Stimulated activated naive CD8-positive, alpha-beta T cell treated with anti-CD3 and anti-CD28 coated beads, Interleukin-15, Interleukin-2, amounts not matched to agents 100 U/mL and 50 U/mL, for 24 hours (primary cell): ENCODE measurements at regions not wholly inside any gene's neighbourhood (a gene's known extent, or its start where the extent isn't known, plus 50 kb on each side); places are given as distances from the start of the nearest gene placed in this dataset.
"Not testable (repeated sequence)": the region's sequence is repeated elsewhere in the genome, so short reads cannot be mapped to it uniquely, and the experiment has no call there.

ENCODE experiments used
- ATAC-seq: fragments of 150-1000 bp; cut with Tn5 transposase; one replicate; pipeline ENCODE4 v1.10.0; 2021
- DNase-seq: peaks from one replicate; pipeline ENCODE4 v3.0.0; 2021

DNA sequence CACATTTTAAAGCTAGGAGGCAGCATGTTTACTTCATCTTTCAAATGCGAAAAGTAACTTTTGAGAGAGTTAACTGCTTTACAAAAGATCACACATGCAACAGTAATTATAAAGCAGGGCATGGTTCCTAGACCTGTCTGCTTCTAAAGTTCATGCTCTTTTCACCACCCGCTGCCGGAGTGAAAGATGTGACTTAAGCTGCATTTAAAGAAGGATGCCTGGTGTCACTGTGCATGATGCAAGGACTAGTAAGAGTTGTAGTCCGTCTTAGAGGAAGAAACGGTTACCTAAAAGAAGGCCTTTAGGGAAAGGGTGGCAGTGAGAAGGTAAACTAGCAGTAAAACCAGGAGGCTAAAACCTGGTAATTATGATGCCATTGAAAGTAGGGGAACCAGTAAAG, 1689.1 kb downstream of the KCNT2 start:
- DNase-seq (no peak), ATAC-seq (no peak)

DNA sequence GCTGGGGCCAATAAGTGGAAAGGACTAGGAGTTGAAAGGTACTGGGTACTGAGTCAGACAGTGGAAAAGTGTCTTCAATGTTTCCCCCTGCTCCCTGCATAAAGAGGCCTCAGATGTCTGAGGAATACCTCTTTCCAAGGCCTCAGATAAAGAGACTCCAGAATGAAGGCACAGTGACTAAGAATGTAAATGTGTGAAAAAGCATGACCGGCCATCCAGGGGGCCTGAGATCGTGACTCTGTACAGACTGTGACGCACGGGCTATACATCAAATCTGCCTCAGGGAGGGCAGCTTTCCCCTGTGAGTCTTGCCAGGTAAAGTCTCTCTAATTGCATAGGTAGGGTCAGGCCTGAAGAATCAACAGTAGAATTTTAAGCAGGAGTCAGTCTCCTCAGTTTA, 1690.5 kb downstream of the KCNT2 start:
- ATAC-seq: no peak
- DNase-seq: no peak

DNA sequence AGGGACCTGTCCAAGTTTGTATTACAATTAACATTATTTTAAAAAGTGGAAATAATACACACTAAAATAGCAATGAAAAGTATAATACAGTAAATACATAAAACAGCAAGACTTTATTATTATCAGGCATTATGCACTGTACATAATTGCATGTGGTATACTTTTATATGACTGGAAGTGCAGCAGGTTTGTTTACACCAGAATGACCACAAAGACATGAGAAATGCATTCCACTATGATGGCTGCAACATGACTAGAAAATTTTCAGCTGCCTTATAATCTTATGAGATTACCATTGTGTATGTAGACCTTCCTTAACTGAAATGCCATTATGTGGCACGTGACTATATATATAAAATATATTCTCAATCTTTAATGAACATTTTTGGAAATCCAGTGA, 1699.6 kb downstream of the KCNT2 start:
- DNase-seq (no peak), ATAC-seq (no peak)

DNA sequence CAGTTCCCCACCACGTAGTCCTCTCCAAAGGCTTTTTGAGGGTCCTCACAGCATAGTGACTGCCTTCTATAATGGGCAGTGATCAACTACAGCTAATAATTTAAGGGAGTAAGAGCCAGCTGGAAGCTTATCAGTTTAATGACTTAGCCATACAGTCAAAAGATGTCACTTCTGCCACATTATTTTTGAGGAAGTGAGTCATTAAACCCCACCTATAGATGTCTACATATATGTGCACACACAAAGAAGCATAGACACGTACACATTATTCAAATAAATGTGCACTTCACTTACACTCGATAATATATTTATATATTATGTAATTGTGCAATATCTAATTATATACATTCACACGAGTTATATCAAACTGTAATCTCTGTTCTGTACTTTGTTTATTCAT, 1704.7 kb downstream of the KCNT2 start:
- ATAC-seq: no peak
- no peak for DNase-seq

DNA sequence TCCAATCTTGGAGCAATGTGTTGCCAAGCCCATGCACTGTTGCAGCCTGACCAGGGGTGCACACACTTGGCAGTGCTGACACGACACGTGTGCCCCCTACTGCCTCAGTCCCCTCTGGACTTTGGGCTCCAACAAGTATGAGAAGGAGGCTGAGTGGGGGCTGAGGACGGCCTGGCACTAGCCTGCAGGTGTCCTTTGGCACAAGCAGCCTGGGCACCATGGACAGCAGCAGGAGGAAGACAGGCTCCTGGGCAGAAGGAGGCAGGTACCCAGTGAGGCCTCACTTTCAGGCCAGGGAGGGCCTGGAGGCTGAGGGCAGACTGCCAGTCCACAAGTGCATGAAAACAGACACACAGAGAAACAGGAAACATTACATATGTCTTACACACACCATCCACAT, 1702.9 kb upstream of the B3GALT2 start:
- ATAC-seq: no peak

DNA sequence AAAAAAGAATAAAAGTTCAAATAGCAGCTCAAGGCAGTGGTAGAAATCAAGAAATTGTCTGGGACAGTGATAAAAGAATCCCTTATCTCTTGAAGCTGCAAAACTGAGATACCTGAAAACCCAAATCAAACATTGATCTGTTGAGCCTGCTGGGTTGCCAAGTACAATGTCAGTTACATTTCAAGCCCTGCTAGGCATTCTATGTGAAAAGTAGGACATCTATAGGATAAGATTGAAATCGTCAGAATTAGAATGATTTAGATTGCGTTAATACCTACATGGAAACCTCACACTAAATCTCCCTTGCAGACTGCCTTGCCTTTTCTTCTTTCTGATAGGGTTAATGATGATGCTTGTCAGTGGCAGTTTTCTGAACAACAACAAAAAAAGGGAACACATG, 1684.4 kb upstream of the B3GALT2 start:
- ATAC-seq (no peak), DNase-seq (no peak)

More for the DNA sequence above, 1702.9 kb upstream of the B3GALT2 start:
- DNase-seq: no peak

DNA sequence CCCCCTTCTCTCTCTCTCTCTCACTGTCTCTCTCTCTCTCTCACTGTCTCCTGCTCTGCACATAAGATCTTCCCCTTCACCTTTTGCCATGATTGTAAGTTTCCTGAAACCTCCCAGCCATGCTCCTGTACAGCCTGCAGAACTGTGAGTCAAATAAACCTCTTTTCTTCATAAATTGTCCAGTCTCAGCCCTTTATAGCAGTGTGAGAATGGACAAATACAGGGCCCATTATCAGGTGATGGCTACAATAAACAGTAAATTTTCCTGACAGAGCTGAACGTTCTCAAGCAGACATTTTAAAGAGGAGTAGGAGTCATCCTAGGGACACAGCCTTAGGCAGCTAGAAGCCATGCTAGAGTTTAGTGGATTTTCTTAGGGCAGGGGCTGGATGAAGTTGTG, 1679.7 kb upstream of the B3GALT2 start:
- ATAC-seq: no peak

DNA sequence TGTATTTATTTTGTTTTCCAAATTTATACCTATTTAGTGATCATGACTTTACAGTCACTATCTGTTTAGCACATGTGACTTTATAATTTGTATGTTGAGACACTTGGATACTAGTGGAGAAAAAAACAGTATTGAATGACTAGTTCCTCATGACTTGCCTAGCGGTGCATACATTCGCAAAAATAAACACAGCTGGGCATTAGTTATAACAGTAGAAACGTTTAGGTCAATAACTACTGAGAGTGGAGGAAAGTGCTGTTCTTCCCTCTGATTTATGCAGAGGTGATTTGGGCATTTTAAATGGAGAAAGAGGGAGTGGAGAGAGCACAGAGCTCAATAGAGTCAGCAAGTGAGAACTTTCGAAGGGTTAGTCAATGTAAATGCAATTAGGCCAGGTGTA, 1679.0 kb upstream of the B3GALT2 start:
- ATAC-seq (no peak), DNase-seq (no peak)

More for the DNA sequence above, 1679.7 kb upstream of the B3GALT2 start:
- no peak for DNase-seq

DNA sequence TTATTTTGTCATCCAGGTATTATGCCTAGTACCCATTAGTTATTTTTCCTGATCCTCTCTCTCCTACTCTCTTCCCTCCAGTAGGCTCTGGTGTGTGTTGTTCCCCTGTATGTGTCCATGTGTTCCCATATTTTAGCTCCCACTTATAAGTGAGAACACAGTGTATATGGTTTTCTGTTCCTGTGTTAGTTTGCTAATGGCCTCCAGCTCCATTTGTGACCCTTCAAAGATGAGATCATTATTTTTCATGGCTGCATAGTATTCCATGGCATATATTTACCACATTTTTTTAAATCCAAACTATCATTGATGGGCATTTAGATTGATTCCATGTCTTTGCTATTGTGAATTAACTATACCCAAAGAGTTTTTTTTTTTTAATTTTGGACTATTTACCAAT, 1675.7 kb upstream of the B3GALT2 start:
- DNase-seq (no peak), ATAC-seq (no peak)

DNA sequence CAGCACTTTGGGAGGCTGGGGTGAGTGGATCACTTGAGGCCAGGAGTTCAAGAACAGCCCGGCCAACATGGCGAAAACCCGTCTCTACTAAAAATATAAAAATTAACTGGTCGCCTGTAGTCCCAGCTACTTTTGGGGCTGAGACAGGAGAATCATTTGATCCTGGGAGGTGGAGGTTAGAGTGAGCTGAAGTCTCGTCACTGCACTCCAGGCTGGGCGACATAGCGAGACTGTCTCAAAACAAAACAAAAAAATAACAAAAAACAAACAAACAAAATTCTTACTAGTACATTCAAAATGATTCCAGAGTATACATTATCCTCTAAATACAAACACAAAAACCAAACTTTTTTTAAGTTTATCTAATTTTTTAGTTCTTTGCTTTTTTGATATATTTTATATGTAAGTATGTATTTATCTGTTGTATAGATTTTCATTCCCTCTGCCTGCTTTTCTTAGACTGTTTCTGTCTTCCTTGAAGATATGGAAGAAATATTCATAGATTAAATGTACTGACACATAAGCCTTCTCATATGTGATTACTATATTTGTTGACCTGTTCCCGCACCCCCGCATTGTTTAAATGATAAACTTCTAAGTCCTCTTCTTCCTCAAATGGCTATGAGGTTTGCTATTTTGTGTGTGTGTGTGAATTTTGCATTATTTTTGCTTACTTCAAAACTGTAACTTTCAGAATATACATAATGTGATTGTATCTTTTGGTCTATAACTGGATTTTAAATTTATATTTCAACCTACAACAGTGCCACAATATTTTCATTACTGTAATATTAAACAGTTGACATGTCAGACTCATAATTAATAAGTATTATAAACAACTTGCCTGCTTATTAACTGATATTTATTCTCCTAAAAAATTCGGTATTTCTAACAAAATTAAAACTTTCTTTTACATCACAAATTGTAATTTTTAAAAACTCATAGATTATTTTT, 1674.1 kb upstream of the B3GALT2 start:
- ATAC-seq (no peak), DNase-seq (no peak)

DNA sequence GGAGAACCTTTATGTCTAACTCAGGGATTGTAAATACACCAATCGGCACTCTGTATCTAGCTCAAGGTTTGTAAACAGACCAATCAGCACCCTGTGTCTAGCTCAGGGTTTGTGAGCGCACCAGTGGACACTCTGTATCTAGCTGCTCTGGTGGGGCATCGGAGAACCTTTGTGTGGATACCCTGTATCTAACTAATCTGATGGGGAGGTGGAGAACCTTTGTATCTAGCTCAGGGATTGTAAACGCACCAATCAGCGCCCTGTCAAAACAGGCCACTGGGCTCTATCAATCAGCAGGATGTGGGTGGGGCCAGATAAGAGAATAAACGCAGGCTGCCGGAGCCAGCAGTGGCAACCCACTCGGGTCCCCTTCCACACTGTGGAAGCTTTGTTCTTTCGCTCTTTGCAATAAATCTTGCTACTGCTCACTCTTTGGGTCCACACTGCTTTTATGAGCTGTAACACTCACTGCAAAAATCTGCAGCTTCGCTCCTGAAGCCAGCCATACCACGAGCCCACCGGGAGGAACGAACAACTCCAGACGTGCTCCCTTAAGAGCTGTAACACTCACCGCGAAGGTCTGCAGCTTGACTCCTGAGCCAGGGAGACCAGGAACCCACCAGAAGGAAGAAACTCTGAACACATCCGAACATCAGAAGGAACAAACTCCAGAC, 1673.2 kb upstream of the B3GALT2 start:
- not testable (repeated sequence) for ATAC-seq, DNase-seq

DNA sequence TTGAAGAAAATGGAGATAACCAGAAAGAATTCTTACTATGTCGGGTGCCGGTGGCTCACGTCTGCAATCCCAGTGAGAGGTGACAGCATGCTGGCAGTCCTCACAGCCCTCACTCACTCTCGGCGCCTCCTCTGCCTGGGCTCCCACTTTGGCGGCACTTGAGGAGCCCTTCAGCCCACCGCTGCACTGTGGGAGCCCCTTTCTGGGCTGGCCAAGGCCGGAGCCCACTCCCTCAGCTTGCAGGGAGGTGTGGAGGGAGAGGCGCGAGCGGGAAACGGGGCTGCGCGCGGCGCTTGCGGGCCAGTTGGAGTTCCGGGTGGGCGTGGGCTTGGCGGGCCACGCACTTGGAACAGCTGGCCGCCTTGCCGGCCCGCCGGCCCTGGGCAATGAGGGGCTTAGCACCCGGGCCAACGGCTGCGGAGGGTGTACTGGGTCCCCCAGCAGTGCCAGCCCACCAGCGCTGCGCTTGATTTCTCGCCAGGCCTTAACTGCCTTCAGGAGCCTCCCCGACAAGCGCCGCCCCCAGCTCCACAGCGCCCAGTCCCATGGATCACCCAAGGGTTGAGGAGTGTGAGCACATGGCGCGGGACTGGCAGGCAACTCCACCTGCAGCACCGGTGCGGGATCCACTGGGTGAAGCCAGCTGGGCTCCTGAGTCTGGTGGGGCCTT, 1672.5 kb upstream of the B3GALT2 start:
- not testable (repeated sequence) for DNase-seq, ATAC-seq

DNA sequence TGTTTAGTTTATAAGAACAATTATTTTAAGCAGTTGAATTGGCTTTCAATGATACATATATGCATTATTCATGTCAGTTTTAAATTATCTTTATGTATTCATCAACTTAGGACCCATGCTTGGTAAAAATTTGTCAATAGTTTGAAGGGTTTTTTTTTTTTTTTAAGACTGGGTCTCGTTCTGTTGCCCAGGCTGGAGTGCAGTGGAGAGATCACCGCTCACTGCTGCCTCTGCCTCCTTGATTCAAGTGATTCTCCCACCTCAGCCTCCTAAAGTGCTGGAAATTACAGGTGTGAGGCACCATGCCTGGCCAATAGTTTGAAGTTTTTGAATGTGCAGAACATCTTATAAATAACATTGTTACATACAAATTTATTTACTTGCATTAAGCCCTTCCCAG, 1671.0 kb upstream of the B3GALT2 start:
- ATAC-seq: no peak
- no peak for DNase-seq

DNA sequence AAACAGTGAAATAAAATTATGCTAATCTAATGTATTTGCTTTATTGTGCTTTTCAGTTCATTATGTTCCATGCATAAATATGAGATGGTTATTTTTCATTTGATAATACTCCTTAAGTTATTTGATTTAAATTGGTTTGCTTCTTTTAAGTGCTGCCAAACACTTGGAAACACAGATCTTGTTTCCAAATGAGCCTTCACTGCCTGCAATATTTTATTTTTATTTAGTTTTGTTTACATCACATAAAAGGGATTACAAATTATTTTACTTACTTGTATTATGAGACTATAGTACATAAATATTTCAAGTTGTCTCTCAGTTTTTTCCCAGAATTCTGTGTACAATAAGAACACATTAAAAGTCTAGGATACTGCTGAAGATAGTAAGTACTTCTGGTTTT, 1662.4 kb upstream of the B3GALT2 start:
- no peak for DNase-seq
- no peak for ATAC-seq

DNA sequence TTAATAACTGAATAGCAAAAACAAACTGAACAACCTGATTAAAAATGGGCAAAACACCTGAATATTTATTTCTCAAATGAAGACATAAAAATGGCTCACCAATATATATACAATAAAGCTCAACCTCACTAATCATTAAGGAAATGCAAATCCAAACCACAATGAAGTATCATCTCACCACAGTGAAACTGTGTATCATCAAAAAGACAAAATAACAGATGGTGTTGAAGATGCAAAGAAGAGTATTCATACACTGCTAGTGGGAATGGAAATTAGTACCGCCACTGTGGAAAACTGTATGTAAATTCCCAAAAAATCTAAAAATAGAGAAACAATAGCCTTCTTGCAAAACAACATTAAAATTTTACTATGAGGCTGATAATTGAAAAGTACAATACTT, 1660.1 kb upstream of the B3GALT2 start:
- no peak for DNase-seq
- no peak for ATAC-seq

DNA sequence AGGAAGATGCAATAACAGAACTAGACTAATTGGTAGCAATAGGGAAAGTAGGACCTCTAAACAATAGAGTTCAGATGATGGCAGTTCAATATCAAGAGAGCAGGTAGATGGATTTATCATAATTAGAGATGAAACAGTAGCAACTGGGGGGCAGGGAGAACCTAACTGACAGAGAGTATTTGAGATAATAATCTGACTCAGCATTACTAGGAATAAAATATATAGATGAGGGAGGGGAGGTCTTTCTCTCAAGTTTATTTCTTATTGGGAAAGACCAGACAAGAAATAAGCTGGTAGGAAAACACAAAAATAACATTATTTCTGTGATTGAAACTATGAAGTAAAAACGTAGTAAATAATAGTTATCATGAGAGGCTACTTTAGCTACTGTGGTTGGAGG, 1656.7 kb upstream of the B3GALT2 start:
- DNase-seq (no peak), ATAC-seq (no peak)

DNA sequence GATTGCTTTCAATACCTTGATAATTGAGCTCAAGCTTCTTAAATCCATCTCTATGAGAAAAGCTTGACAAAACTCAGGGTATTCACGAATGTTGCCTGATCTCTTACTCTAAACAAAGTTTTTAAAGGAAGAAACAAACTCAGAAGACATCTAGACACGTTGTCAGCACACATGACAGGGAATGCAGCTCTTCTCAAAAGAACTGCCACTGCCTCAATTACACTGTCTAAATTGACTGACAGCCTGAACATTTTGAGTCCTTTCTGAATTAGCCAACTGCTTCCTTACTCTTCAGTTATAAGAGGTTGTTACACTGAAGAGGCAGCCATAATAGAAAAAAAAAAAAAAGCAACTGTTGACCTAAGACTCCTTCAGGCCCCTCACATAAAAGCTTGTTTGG, 1646.7 kb upstream of the B3GALT2 start:
- ATAC-seq (no peak), DNase-seq (no peak)

DNA sequence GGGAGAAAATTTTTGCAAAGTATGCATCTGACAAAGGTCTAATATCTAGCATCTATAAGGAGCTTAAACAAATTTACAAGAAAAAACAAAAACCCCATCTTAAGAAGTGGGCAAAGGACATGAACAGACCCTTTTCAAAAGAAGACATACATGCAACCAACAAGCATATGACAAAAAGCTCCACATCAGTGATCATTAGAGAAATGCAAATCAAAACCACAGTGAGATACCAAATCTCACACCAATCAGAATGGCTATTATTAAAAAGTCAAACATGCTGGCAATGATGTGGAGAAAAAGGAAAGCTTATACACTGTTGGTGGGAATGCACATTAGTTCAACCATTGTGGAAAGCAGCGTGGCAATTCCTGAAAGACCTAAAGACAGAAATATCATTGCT, 1645.2 kb upstream of the B3GALT2 start:
- not testable (repeated sequence) for ATAC-seq, DNase-seq

DNA sequence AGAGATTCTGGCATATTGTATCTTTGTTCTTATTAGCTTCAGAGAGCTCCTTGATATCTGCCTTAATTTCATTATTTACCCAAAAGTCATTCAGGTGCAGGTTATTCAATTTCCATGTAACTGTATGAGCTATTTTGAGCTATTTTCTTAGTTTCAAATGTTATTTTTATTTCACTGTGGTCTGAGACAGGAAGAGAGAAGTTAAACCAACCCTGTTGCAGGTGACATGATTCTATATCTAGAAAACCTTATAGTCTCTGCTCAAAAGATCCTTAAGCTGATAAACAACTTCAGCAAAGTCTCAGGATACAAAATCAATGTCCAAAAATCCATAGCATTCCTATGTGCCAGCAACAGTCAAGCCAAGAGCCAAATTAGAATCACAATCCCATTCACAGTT, 1644.0 kb upstream of the B3GALT2 start:
- ATAC-seq: no peak
- DNase-seq: no peak

DNA sequence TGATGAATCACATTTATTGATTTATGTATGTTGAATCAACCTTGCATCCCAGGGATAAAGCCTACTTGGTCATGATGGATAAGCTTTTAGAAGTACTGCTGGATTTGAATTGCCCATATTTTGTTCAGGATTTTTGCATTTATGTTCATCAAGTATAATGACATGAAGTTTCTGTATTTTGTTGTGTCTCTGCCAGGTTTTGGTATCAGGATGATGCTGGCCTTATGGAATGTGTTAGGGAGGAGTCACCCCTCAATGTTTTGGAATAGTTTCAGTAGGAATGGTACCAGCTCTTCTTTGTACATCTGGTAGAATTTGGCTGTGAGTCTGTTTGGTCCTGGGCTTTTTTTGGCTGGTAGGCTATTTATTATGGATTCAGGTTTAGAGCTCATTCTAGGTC, 1643.1 kb upstream of the B3GALT2 start:
- DNase-seq: no peak
- ATAC-seq: no peak

DNA sequence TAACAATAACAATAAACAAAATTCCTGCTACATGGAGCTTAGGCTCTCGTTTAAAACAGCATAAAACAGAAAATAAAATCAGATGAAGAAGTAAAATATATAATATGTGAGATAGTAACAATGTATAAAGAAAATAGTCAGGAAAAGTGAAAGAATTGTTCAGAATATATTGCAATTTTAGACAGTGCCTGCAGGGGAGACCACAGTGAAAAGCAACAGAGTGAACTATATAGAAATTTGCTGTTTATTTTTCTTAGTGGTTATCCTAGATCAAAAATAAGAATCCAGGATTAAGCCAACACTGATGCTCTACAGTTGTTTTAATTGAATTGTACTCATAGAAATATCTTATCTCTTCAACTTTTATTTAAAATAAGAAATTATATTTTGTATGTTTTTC, 1639.0 kb upstream of the B3GALT2 start:
- DNase-seq (no peak), ATAC-seq (no peak)

DNA sequence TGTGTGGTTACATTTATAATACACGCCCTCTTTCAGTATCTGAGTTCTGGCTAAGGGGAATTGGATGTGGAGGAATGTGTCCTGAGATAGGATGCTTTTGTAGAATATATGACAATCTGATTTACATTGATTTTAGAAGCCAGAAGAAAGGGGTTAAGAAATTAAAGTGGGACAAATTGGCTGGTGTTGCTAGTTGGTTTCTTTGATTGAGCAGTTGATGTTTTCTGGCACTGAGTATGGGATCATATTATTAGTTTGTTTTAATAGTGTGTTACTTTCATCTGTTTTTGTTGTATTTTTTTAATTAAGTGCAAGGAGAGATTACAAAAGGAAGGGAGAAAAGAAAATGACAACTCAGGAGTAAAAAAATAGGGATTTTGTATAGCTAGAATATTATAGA, 1634.7 kb upstream of the B3GALT2 start:
- ATAC-seq: no peak
- no peak for DNase-seq

DNA sequence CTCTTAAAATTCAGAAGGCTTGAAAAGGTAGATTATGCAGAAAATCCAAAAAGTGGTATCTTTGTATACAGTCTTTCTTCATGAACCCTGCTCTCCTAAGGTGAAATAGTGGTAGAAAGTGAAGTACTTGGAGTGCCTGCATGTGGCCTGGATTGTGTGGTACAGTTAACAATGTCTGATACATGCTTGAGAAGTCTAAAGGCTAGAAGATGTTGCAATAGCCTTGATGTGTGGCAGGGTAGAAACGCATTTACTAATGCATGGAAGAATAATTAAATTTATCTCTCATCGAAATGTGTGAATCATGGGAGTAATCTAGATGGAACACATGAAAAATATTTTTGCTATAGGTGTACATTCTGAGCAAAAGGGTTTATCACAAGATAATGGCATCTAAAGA, 1632.3 kb upstream of the B3GALT2 start:
- DNase-seq: no peak
- no peak for ATAC-seq
